ENCODE measurements at regions not wholly inside any gene's neighbourhood (a gene's known extent, or its start where the extent isn't known, plus 50 kb on each side); places are given as distances from the start of the nearest gene placed in this dataset.

DNA sequence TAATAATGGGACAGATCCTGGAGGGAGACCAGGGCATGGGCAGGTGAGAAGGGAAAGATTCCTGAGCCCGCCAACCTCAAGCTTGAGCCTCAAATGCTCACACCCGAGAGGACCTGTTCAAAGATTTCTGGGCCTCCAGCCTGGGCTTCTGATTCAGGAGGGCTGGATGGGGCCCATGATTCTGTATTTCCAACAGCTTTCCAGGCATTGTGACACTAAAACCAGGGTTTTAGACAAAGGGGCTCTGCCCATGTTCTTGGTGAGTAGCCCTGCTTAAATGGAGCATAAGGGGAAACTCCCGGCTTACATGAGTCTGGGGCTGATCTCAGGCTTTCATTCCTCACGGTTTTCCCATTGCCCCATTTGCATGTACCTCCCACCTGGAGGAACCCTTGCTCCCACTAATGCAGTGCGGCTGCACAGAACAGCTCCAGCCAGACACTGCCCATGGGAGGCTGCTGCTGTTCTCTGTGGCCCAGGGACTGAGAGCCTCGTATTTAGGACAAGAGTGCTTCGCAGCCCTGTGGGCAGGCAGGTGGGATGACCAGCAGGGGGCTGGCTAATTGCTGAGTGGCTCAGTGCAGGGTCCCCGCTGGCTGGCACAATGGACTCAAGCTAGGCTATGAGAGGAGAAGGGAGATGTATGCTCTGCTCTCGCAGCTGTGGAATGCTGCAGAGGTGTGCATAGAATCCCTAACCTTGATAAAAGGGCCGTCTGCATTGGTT, 135.3 kb upstream of the COBL start:
- in situ Hi-C loops (cut with HindIII; ENCODE audit: low sequenced_read_pairs): no loop called here
- TF ChIP-seq, protein P1, sequence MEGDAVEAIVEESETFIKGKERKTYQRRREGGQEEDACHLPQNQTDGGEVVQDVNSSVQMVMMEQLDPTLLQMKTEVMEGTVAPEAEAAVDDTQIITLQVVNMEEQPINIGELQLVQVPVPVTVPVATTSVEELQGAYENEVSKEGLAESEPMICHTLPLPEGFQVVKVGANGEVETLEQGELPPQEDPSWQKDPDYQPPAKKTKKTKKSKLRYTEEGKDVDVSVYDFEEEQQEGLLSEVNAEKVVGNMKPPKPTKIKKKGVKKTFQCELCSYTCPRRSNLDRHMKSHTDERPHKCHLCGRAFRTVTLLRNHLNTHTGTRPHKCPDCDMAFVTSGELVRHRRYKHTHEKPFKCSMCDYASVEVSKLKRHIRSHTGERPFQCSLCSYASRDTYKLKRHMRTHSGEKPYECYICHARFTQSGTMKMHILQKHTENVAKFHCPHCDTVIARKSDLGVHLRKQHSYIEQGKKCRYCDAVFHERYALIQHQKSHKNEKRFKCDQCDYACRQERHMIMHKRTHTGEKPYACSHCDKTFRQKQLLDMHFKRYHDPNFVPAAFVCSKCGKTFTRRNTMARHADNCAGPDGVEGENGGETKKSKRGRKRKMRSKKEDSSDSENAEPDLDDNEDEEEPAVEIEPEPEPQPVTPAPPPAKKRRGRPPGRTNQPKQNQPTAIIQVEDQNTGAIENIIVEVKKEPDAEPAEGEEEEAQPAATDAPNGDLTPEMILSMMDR (IDR thresholded peaks at IDR 0.05; ENCODE audit: low read depth, low read length): no peak
- no peak overlapping the region for H3K4me3 ChIP-seq (ENCODE audit: low read depth, low read length)
- no peak for DNase-seq (ENCODE audit: low read depth, low spot score)

DNA sequence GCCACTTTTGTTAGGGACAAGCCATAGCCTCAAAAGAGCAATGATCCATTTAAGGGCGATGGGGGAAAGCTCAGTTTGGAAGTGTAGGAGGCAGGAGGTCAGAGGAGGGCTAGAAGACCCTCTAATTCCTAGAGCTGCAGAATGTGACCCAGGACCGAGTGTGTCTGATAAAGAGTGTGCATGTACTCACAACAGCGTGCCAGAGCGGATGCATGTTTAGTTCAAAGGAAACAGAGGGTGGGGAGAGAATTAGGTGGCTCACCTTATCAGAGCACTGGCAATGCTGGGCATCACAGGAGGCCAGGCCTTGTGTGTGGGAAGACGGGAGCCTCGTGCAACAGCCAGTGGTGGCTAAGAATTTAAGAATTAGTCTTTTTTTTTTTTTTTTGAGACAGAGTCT, 133.9 kb upstream of the COBL start:
- TF ChIP-seq, protein P1 (IDR thresholded peaks at IDR 0.05; ENCODE audit: low read depth, low read length): no peak
- DNase-seq (ENCODE audit: low read depth, low spot score): no peak
- H3K4me3 ChIP-seq (ENCODE audit: low read depth, low read length): no peak overlapping the region
- in situ Hi-C loops (cut with HindIII; ENCODE audit: low sequenced_read_pairs): no loop called here

DNA sequence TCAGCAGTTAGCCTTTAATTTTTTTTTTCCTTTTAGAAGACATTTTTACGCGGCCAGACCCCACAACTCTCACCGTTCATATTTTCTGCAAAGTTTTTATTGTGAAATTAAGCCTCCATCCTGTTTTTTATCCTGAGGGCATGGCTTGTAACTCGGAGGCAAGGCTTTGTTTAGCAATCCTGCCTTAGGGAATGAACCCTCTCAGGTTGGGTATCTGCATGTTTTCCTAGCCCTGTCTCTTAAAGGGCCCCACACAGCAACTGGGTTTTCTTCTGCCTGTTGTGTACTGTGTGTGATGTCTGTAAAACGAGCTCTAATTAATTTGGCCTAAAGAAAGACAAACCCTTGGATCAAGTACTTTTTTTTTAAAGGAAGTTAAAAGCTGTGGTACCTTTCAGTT, 130.2 kb upstream of the COBL start:
- TF ChIP-seq, protein P1 (IDR thresholded peaks at IDR 0.05; ENCODE audit: low read depth, low read length): no peak
- in situ Hi-C loops (cut with HindIII; ENCODE audit: low sequenced_read_pairs): no loop called here
- no peak for DNase-seq (ENCODE audit: low read depth, low spot score)
- no peak overlapping the region for H3K4me3 ChIP-seq (ENCODE audit: low read depth, low read length)

DNA sequence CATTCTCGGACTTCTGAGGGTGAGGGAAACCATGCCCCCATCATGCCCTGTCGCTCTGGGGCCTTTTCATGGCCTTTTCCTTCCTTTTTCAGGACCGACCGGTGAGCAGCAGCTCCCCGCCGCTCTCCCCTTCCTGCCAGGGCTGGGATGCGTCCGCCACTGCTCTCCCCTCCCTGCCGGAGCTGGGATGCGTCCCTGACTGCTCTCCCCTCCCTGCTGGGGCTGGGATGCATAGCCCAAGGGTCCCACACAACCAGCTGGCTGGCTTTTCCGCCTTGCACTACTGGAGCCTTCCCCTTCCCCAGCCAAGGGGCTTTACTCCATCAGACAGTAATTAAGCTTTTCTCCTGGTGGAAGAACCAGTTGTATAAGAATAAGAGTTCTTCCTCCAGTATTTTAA, 129.7 kb upstream of the COBL start:
- TF ChIP-seq, protein P1 (IDR thresholded peaks at IDR 0.05; ENCODE audit: low read depth, low read length): no peak
- DNase-seq (ENCODE audit: low read depth, low spot score): no peak
- no peak overlapping the region for H3K4me3 ChIP-seq (ENCODE audit: low read depth, low read length)
- in situ Hi-C loops (cut with HindIII; ENCODE audit: low sequenced_read_pairs): no loop called here

DNA sequence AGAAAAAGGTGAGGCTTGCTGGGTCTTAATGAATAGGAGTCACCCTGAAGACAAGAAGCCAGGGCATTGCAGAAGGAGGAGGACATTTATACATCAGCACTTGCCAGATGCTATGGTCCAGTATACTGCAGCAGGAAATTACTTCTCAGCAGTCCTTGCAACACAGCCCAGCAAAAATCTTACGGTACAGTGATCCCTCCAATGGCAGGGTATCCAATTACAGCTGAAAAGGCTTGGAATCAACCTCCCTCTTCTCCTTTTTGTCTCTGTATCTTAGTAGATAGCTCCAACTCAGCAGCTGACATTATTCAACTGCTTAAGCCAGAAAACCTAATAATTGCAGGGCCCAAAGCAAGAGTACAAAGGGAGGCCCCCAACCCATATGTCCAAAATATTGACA, 128.3 kb upstream of the COBL start:
- DNase-seq (ENCODE audit: low read depth, low spot score): no peak
- in situ Hi-C loops (cut with HindIII; ENCODE audit: low sequenced_read_pairs): no loop called here
- H3K4me3 ChIP-seq (ENCODE audit: low read depth, low read length): no peak overlapping the region
- TF ChIP-seq, protein P1 (IDR thresholded peaks at IDR 0.05; ENCODE audit: low read depth, low read length): no peak

DNA sequence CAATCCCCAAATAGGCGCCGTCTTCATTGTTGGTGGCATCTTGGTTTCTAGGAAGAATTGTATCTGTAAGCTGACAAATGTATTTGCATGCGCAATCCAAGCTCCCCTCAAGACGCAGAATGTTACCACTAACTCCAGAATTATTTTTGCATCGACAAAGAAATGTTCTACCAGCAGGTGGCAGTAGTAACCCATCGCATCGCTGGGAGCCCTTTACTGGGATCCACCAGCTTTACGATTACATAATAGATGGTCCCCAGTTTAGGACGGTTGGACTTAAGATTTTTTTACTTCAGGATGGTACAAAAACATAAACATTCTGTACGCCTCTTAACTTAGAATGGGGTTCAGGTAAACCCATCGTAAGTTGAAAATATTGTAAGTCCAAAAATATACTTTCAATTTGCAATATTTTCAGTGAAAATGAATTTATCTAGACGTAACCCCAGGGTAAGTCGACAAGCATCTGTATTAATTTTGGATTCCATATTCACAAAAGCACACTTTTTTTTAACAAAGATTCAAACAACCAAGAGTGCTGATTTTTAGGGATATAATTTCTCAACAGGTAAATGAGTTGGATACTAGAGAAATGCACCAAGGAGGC, 114.0 kb upstream of the COBL start:
- H3K4me3 ChIP-seq (ENCODE audit: low read depth, low read length): no peak overlapping the region
- in situ Hi-C loops (cut with HindIII; ENCODE audit: low sequenced_read_pairs): no loop called here
- DNase-seq (ENCODE audit: low read depth, low spot score): peak; percentile 39
- TF ChIP-seq, protein P1 (IDR thresholded peaks at IDR 0.05; ENCODE audit: low read depth, low read length): peak; percentile 69
